ENCODE measurements at regions not wholly inside any gene's neighbourhood (a gene's known extent, or its start where the extent isn't known, plus 50 kb on each side); places are given as distances from the start of the nearest gene placed in this dataset.

DNA sequence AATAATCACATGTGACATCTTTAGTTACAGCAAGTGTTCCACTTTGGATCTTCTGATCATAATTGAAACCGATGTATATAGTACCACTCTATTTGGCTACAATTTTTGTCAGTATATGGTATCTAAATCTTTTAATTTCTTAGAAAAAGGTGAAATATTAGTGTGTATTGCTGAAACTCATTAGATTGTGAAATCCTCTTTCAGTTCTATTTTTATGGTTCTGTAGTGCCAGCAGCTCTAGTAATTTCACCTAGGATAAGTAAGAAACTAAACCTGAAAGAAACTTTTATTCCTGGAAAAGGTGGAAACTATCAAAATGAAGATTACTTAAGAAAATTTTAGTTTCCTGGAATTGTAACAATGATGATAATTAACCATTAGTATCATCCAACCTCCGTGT lies 370.9 kb downstream of the NNT start:
- no peaks in the 10 kb centered on the region for H3K9me3 ChIP-seq

DNA sequence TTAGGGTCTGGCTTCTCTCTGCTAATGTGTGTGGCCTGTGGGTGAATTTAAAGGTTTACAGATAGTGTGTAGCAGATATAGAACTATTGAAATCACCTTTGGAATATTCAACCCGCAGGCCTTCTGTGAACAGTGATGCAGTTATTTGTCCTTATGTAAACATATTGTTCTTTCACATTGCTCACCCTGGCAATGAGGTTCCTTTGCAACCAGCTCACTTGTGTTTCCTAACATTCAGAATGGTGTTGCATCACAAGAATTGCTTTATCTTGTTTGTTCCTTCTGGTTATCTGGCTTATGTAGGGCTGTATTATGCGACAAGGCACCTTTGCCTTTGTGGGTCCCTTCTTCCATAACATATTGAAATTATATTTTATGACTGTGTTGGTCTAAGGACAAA lies 370.3 kb downstream of the NNT start:
- no peaks in the 10 kb centered on the region for H3K9me3 ChIP-seq
- H3K4me1 ChIP-seq = no peaks in the 10 kb centered on the region
- H3K27me3 ChIP-seq = no peaks in the 10 kb centered on the region
- DNase-seq = no peak
- H3K36me3 ChIP-seq = no peaks in the 10 kb centered on the region
- no peak for ATAC-seq
- in situ Hi-C loops (cut with MboI; ENCODE audit: low sequenced_read_pairs in 4 of 4) (no loop called here), intact Hi-C loops (cut with DNase I; ENCODE audit: low total_unique reads) (no loop called here)
- H3K27ac ChIP-seq = no peak overlapping the region
- no peak for TF ChIP-seq POLR2A (IDR thresholded peaks at IDR 0.05)
- TF ChIP-seq, protein P1, sequence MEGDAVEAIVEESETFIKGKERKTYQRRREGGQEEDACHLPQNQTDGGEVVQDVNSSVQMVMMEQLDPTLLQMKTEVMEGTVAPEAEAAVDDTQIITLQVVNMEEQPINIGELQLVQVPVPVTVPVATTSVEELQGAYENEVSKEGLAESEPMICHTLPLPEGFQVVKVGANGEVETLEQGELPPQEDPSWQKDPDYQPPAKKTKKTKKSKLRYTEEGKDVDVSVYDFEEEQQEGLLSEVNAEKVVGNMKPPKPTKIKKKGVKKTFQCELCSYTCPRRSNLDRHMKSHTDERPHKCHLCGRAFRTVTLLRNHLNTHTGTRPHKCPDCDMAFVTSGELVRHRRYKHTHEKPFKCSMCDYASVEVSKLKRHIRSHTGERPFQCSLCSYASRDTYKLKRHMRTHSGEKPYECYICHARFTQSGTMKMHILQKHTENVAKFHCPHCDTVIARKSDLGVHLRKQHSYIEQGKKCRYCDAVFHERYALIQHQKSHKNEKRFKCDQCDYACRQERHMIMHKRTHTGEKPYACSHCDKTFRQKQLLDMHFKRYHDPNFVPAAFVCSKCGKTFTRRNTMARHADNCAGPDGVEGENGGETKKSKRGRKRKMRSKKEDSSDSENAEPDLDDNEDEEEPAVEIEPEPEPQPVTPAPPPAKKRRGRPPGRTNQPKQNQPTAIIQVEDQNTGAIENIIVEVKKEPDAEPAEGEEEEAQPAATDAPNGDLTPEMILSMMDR (IDR thresholded peaks at IDR 0.05 in 4 of 5, conservative IDR thresholded peaks at IDR 0.05 in 1 of 5) = no peak
- H3K4me3 ChIP-seq = no peak overlapping the region

More for the DNA sequence above, 370.9 kb downstream of the NNT start:
- H3K27ac ChIP-seq = no peak overlapping the region
- in situ Hi-C loops (cut with MboI; ENCODE audit: low sequenced_read_pairs in 4 of 4) (no loop called here), intact Hi-C loops (cut with DNase I; ENCODE audit: low total_unique reads) (no loop called here)
- DNase-seq (no peak), ATAC-seq (no peak)
- no peak overlapping the region for H3K4me3 ChIP-seq
- H3K4me1 ChIP-seq = no peaks in the 10 kb centered on the region
- no peak for TF ChIP-seq POLR2A (IDR thresholded peaks at IDR 0.05)
- TF ChIP-seq, protein P1 (IDR thresholded peaks at IDR 0.05 in 4 of 5, conservative IDR thresholded peaks at IDR 0.05 in 1 of 5) = no peak
- H3K36me3 ChIP-seq = no peaks in the 10 kb centered on the region
- no peaks in the 10 kb centered on the region for H3K27me3 ChIP-seq

DNA sequence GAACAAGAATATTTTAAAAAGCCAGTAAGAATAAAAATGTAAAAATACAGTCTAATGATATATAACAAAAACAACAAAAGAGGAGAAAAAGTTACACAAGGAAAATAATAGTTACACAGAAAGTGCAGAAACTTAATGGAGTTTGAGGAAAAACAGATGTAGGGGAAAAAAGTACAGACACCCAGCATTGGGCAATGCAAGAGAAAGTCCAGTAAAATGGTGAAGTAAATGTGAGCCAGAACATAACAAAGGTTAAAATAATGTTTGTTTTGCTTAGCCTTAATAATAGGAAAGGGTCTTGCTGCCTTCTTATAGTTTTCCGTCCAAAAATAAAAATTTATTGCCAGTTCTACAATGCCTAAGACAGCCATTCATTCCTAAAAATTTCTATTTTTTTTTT lies 364.2 kb downstream of the NNT start:
- ATAC-seq (no peak), DNase-seq (no peak)
- TF ChIP-seq, protein P1 (IDR thresholded peaks at IDR 0.05 in 4 of 5, conservative IDR thresholded peaks at IDR 0.05 in 1 of 5) = no peak
- no peak for TF ChIP-seq POLR2A (IDR thresholded peaks at IDR 0.05)
- H3K4me3 ChIP-seq = no peak overlapping the region
- no peaks in the 10 kb centered on the region for H3K9me3 ChIP-seq
- H3K27me3 ChIP-seq = no peaks in the 10 kb centered on the region
- intact Hi-C loops (cut with DNase I; ENCODE audit: low total_unique reads) = no loop called here
- no peaks in the 10 kb centered on the region for H3K36me3 ChIP-seq
- H3K4me1 ChIP-seq = no peaks in the 10 kb centered on the region
- H3K27ac ChIP-seq = no peak overlapping the region
- in situ Hi-C loops (cut with MboI; ENCODE audit: low sequenced_read_pairs in 4 of 4) = no loop called here

DNA sequence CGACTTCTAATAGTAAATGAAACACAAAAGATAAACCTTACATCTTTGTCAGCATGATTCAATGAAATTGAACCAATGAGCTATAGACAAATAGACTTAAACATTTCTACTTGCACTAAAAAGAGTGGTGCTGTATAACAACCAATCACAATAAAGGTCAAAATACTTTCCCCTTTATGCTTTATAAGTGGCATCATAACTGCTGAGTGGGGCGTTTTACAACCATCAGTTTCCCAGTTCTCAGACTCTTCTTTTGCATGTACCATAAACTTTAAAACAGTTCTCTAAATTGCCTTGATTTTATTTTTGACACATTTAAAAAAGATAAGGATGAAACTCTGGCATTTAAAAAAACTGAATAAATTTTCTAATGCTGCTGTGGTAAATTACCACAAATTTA lies 356.2 kb downstream of the NNT start:
- ATAC-seq = no peak
- no peak for TF ChIP-seq POLR2A (IDR thresholded peaks at IDR 0.05)
- TF ChIP-seq, protein P1 (IDR thresholded peaks at IDR 0.05 in 4 of 5, conservative IDR thresholded peaks at IDR 0.05 in 1 of 5) = no peak
- in situ Hi-C loops (cut with MboI; ENCODE audit: low sequenced_read_pairs in 4 of 4) = no loop called here

DNA sequence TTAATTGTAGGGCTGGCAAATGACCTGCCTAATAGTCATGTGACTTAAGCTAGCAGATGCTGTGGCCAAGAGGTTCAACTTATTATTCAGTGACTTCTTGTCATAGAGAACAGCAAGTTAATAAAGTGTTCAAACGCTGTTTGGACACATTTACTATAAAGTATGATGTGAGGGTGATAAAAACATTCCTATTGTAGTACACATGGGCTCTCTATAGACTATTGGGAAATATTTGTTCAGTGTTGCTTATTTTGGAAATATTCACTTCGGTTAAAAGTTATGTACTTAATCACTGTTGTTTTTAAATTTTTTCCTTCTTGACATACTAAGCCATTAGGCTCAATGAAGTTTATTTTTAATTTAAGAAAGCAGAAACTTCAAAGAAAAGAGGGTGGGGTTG lies 345.0 kb downstream of the NNT start:
- ATAC-seq (no peak), DNase-seq (no peak)
- Histone ChIP-seq H3K9me3 (no peaks in the 10 kb centered on the region), H3K27ac (no peak overlapping the region), H3K36me3 (no peaks in the 10 kb centered on the region), H3K27me3 (no peaks in the 10 kb centered on the region), H3K4me3 (no peak overlapping the region), H3K4me1 (no peaks in the 10 kb centered on the region)
- in situ Hi-C loops (cut with MboI; ENCODE audit: low sequenced_read_pairs in 4 of 4) = no loop called here
- no peak for TF ChIP-seq POLR2A (IDR thresholded peaks at IDR 0.05)
- TF ChIP-seq, protein P1 (IDR thresholded peaks at IDR 0.05 in 4 of 5, conservative IDR thresholded peaks at IDR 0.05 in 1 of 5) = no peak
- intact Hi-C loops (cut with DNase I; ENCODE audit: low total_unique reads) = no loop called here

More for the DNA sequence above, 356.2 kb downstream of the NNT start:
- Histone ChIP-seq H3K4me1 (no peaks in the 10 kb centered on the region), H3K9me3 (no peaks in the 10 kb centered on the region), H3K27me3 (no peaks in the 10 kb centered on the region), H3K36me3 (no peaks in the 10 kb centered on the region), H3K27ac (no peak overlapping the region), H3K4me3 (no peak overlapping the region)
- DNase-seq = no peak
- intact Hi-C loops (cut with DNase I; ENCODE audit: low total_unique reads) = no loop called here

Data from gastrocnemius medialis (tissue), 4 donors.